Mammary epithelial cell (primary cell): ENCODE measurements at regions not wholly inside any gene's neighbourhood (a gene's known extent, or its start where the extent isn't known, plus 50 kb on each side); places are given as distances from the start of the nearest gene placed in this dataset.

Experiments used
- EZH2 ChIP-seq: IDR thresholded peaks from 2 replicates; pipeline ENCODE4 v1.6.1; 2012; ENCODE audit warnings: low read length, inconsistent platforms, borderline replicate concordance
- TF ChIP-seq, protein P1 (sequence below), 2 donors: IDR thresholded peaks in 1 of 2; conservative IDR thresholded peaks in 1 of 2; 2 replicates each; pipeline ENCODE4 v1.5.1; 2011 to 2012; ENCODE audit warnings: inconsistent platforms in 2 of 2, low read length in 2 of 2, mild to moderate bottlenecking in 2 of 2, control low read depth in 1 of 2, low read depth in 1 of 2; ENCODE audit not compliant: insufficient read depth in 1 of 2; ENCODE audit errors: extremely low read depth in 1 of 2

DNA sequence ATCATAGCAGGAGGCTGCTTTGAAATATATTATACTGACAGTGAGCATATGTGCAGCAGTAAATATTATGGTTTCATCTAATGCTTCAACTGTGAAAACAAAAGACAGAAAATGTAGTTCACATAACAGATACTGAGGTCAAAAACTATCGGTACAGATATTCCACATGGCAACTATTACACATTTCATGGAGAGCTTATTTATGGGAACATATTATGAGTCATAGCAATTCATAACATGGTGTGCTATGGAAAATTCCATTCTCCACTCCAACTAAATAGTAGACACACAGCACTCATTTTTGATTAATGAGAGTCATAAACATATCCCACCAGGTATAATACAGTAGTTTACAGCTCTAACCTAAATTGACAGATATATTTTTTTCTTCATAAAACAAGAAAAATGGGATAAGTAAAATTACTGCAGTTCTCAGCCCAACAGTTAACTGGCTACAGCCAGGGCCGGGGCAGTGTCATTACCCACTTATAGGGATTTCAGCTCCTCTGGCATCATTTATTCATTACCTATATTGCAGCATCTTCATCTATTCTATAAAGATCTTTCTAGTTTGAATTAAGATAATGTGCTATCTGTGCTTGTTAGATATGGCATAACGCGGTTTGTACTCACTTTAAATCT is 475.6 kb upstream of the KLF6 start:
- TF ChIP-seq, protein P1, sequence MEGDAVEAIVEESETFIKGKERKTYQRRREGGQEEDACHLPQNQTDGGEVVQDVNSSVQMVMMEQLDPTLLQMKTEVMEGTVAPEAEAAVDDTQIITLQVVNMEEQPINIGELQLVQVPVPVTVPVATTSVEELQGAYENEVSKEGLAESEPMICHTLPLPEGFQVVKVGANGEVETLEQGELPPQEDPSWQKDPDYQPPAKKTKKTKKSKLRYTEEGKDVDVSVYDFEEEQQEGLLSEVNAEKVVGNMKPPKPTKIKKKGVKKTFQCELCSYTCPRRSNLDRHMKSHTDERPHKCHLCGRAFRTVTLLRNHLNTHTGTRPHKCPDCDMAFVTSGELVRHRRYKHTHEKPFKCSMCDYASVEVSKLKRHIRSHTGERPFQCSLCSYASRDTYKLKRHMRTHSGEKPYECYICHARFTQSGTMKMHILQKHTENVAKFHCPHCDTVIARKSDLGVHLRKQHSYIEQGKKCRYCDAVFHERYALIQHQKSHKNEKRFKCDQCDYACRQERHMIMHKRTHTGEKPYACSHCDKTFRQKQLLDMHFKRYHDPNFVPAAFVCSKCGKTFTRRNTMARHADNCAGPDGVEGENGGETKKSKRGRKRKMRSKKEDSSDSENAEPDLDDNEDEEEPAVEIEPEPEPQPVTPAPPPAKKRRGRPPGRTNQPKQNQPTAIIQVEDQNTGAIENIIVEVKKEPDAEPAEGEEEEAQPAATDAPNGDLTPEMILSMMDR (conservative IDR thresholded peaks at IDR 0.05 in 1 of 2, IDR thresholded peaks at IDR 0.05 in 1 of 2; ENCODE audit: extremely low read depth in 1 of 2, insufficient read depth in 1 of 2, low read depth in 1 of 2, low read length in 2 of 2): no peak
- TF ChIP-seq EZH2: no peak
